ACC112 (cell line): ENCODE measurements at regions not wholly inside any gene's neighbourhood (a gene's known extent, or its start where the extent isn't known, plus 50 kb on each side); places are given as distances from the start of the nearest gene placed in this dataset.
"Not testable (repeated sequence)": the region's sequence is repeated elsewhere in the genome, so short reads cannot be mapped to it uniquely, and the experiment has no call there.

Experiments used
- H2AFZ ChIP-seq: fragments of 200-600 bp; sonication (generic); one replicate; pipeline ENCODE4 v1.6.0; 2017; ENCODE audit warnings: antibody characterized with exemption, low read length; ENCODE audit not compliant: unreplicated experiment
- H3K27ac ChIP-seq: fragments of 200-600 bp; sonication (generic); 2 replicates; pipeline ENCODE4 v1.5.1; 2014; ENCODE audit warnings: low read depth, mild to moderate bottlenecking, antibody characterized with exemption, low read length, moderate library complexity
- H3K27me3 ChIP-seq: fragments of 200-600 bp; sonication (generic); 2 replicates; pipeline ENCODE4 v1.6.1; 2014; ENCODE audit warnings: mild to moderate bottlenecking, antibody characterized with exemption, low read length, moderate library complexity, mixed read lengths; ENCODE audit not compliant: insufficient read depth
- H3K36me3 ChIP-seq: fragments of 200-600 bp; sonication (generic); 2 replicates; pipeline ENCODE4 v1.6.1; 2016; ENCODE audit warnings: mild to moderate bottlenecking, antibody characterized with exemption, low read length, moderate library complexity, mixed read lengths; ENCODE audit not compliant: insufficient read depth
- H3K4me1 ChIP-seq: fragments of 200-600 bp; sonication (generic); one replicate; pipeline ENCODE4 v1.6.1; 2016; ENCODE audit warnings: low read length, mixed read lengths; ENCODE audit not compliant: insufficient read depth, unreplicated experiment, control insufficient read depth
- H3K4me3 ChIP-seq: fragments of 200-600 bp; sonication (generic); 2 replicates; pipeline ENCODE4 v1.5.1; 2014; ENCODE audit warnings: mild to moderate bottlenecking, low read depth, low read length
- H3K79me2 ChIP-seq: fragments of 200-600 bp; sonication (generic); one replicate; pipeline ENCODE4 v1.6.0; 2016; ENCODE audit warnings: low read length; ENCODE audit not compliant: control insufficient read depth, unreplicated experiment, insufficient read depth

DNA sequence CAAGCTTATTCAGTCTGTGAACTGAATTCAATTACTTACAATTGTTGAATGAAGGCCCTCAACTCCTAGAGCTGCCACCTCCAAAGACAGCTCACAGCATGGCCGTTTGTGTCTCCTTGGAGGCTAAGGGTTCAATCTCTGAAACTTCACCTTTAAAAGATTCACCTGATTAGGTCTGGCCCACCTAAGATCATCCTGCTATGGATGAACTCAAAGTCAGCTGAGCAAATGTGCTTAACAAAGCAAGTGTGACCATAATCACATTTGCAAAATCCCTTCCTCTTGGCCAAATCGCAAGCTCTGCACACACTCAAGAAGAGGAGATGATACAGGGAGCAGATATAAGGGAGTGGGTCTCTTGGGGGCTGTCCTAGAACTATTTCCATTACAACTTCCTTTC, 105.0 kb upstream of the FAM90A1 start:
- H3K27ac ChIP-seq, H3K4me3 ChIP-seq, H3K27me3 ChIP-seq, H3K36me3 ChIP-seq, H3K4me1 ChIP-seq, H2AFZ ChIP-seq, H3K79me2 ChIP-seq: not testable (repeated sequence)

DNA sequence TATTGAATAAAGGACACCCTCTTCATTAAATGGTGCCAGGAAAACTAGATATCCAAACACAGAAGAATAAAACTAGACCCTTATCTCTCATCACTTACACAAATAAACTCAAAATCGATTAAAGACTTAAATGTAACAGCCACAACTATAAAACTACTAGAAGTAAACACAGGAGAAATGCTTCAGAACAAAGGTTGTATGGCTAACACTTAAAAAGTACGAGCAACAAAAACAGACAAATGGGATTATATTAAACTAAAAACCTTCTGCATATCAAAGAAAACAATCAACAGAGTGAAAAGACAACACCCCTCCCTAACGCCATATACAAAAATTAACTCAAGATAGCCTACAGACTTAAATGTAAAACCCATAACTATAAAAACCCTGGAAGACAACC, 104.7 kb upstream of the CLEC6A start:
- not testable (repeated sequence) for H3K4me1 ChIP-seq, H2AFZ ChIP-seq, H3K4me3 ChIP-seq, H3K79me2 ChIP-seq, H3K27ac ChIP-seq, H3K36me3 ChIP-seq, H3K27me3 ChIP-seq

DNA sequence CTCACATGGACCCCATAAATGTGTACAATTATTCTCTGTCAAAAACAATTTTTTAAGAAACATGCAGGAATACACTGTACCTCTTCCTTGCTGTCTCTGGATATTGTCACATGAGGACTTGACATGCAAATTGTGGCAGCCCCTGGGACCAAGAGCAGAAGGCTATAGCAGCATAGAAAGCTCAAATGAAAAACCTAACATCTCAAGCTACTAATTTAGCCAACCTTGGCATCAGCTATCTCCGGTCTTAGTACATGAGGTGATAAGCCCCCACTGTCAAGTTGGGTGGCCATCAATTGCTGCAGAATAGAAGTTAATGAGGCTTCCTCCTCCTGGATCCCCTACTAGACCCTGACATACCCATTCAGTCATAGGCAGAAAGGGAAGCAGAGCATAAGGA, 101.0 kb upstream of the CLEC6A start:
- H3K79me2 ChIP-seq, H3K27ac ChIP-seq, H3K27me3 ChIP-seq, H3K36me3 ChIP-seq, H3K4me3 ChIP-seq, H2AFZ ChIP-seq, H3K4me1 ChIP-seq: not testable (repeated sequence)

DNA sequence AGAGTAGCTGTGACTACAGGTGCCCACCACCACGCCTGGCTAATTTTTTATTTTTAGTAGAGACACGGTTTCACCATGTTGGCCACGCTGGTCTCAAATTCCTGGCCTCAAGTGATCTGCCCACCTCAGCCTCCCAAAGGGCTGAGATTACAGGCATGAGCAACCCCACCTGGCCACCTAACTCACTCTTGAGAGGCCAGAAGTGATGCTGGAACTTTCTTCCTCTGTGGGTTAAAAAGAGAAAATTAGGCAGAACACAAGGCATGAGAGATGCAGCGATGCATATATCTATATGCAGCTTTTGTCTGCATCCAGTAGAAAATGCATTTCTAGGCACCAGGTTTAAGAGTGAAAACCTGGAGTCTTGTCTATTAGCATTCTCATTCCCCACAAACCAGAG, 100.2 kb upstream of the CLEC6A start:
- H2AFZ ChIP-seq, H3K4me1 ChIP-seq, H3K27me3 ChIP-seq, H3K79me2 ChIP-seq, H3K36me3 ChIP-seq, H3K27ac ChIP-seq, H3K4me3 ChIP-seq: not testable (repeated sequence)

DNA sequence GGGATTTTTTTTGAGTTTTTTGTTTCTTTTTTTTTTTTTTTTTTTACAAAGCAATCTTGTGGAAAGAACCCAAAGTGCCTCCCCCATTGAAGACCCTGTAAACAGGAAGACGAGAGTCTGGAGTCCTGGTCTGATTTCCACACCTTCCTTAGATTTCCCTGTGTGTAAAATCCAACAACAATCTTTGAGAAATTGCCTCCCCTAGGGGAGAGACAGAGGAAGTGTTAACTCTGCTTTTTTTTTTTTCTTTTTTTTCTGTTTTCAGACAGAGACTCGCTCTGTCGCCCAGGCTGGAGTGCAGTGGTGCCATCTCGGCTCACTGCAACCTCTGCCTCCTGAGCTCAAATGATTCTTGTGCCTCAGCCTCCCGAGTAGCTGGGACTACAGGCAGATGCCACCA, 82.0 kb upstream of the CLEC6A start:
- H2AFZ ChIP-seq, H3K4me1 ChIP-seq, H3K27ac ChIP-seq, H3K36me3 ChIP-seq, H3K4me3 ChIP-seq, H3K79me2 ChIP-seq, H3K27me3 ChIP-seq: not testable (repeated sequence)

DNA sequence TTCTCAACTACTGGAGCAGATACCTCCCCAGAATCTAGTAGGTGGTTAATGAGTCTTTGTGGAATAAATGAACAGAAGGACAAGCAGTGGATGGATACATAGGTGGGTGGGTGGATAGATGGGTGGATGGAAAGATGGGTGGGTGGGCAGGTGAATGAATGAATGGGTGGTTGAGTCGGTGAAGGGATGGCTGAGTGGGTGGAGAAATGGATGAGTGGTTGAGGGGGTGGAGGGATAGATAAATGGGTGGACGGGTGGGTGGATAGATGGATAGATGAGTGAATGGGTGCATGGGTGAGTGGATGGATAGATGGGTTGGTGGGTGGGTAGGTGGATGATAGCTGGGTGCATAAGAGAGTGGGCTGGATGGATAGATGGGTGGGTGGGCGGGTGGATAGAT, 80.6 kb upstream of the CLEC6A start:
- not testable (repeated sequence) for H3K4me3 ChIP-seq, H3K36me3 ChIP-seq, H3K27me3 ChIP-seq, H3K4me1 ChIP-seq, H2AFZ ChIP-seq, H3K27ac ChIP-seq, H3K79me2 ChIP-seq

DNA sequence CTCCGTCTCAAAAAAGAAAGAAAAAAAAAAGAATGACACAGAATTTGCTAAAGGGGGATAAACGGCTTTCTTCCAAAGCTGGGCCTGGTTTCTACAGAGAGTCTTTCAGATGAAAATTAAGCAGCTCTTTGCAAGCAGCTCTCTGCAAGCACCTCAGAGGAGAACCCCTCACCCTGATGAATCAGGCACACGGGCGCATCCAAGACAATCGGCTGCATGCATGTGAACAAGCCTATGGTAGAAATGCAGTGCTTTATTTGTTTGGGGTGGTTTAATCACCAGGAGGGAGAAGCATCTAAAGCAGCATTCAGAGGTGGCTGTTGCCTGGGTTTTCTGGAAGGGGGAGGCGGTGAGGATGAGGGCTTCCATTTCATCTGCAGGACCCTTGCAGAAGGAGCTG, 78.0 kb upstream of the CLEC6A start:
- not testable (repeated sequence) for H3K4me1 ChIP-seq, H3K27me3 ChIP-seq, H3K27ac ChIP-seq, H3K4me3 ChIP-seq, H3K79me2 ChIP-seq, H3K36me3 ChIP-seq, H2AFZ ChIP-seq

DNA sequence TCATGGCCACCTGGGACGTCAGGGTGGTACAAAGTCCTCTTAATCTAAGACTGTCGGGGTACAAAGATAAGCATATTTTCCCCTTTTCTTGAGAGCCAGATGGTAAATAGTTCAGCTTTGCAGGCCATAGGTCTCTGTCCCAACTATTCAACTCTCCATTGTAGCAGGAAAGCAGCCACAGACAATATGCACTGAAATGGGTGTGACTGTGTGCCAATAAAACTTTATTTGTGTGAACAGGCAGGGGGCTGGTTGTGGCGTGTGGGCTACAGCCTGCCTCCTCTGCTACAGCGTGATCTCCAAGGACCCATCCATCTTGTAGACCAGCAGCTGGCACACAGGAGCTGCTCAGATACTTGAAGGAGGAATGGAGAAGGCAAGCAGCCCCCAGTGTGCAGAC, 73.2 kb upstream of the CLEC6A start:
- H3K4me1 ChIP-seq, H2AFZ ChIP-seq, H3K27me3 ChIP-seq, H3K27ac ChIP-seq, H3K79me2 ChIP-seq, H3K4me3 ChIP-seq, H3K36me3 ChIP-seq: not testable (repeated sequence)

DNA sequence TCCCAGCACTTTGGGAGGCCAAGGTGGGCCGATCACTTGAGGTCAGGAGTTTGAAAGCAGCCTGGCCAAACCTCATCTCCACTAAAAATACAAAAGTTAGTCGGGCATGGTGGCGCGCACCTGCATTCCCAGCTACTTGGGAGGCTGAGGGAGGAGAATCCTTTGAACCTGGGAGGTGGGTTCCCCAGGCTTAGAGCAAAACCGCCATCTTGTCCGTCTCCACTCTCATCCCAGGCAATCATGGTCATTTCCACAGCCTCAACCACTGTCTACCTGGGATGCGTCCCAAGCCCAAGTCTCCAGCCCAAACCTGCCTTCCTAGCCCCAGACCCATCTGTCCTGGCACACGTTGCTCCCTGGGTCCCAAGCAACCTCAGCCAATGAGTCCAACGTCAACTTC, 71.1 kb upstream of the CLEC6A start:
- not testable (repeated sequence) for H3K27ac ChIP-seq, H3K4me1 ChIP-seq, H2AFZ ChIP-seq

DNA sequence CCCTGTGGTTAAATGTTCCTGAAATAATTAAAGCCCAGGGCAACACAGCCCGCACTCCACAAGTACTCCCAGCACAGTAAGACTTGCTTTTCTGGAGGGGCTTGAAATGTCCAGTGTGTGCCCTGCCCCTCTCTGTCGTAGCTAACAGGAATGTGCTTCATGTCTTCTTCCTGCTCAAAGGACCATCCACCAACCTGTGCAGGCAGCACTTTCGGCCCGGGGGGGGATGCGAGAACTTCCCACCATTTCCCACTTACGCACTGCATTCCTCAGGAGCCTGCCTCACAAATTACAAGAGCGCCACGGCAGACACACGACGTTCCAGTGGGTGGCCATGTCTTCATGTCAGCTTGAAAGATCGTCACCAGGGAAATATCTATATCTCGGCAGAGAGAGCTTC, 70.3 kb upstream of the CLEC6A start:
- H3K4me3 ChIP-seq, H3K36me3 ChIP-seq, H3K79me2 ChIP-seq, H3K4me1 ChIP-seq, H3K27ac ChIP-seq, H2AFZ ChIP-seq, H3K27me3 ChIP-seq: not testable (repeated sequence)

More for the DNA sequence above, 71.1 kb upstream of the CLEC6A start:
- H3K36me3 ChIP-seq, H3K79me2 ChIP-seq, H3K4me3 ChIP-seq, H3K27me3 ChIP-seq: not testable (repeated sequence)

DNA sequence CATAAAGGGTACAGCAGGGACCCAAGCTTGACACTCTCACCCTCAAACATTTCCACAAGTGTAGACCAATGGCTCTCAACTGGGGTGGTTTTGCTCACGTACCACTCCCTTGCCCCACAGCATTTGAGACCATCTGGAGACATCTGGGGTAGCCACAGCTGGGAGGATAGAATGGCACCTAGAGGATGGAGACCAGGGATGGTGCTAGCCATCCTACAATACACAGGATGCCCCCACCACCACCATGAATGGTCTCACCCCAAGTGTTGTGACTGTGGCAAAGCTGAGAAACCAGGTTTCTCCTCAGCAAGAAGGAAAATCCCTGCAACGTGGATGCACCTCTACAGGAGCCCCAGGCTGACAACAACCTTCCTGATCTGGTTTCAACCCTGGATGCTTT, 69.1 kb upstream of the CLEC6A start:
- H2AFZ ChIP-seq, H3K36me3 ChIP-seq, H3K4me3 ChIP-seq, H3K4me1 ChIP-seq, H3K79me2 ChIP-seq, H3K27me3 ChIP-seq, H3K27ac ChIP-seq: not testable (repeated sequence)

DNA sequence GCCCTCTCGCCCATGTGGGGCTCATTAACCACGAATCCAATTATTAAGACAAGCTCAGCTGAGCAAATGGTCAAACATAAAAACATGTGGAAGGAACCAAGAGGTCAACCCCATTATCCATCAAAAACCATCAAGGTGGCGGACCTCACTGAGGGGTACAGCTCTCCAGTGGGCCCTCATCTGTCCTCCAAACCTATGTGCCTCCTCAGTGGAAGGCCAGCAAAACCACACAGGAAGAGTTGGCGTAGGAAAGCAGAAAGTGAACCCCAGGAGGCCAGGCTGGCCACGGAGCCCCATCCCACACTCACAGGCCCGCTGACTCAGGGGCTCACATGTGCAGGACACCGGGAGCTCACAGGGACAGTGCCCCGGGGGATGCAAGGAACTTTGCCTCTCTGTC, 66.5 kb upstream of the CLEC6A start:
- H3K27me3 ChIP-seq, H2AFZ ChIP-seq, H3K36me3 ChIP-seq, H3K4me3 ChIP-seq, H3K27ac ChIP-seq, H3K4me1 ChIP-seq, H3K79me2 ChIP-seq: not testable (repeated sequence)
